SK-N-SH (cell line): ENCODE measurements at regions not wholly inside any gene's neighbourhood (a gene's known extent, or its start where the extent isn't known, plus 50 kb on each side); places are given as distances from the start of the nearest gene placed in this dataset.

Experiments
- EP300 ChIP-seq, 2 experiments: IDR thresholded peaks; 2 replicates each; pipeline versions ENCODE4 v1.4.0 to v1.6.1; 2012; ENCODE audit warnings: borderline replicate concordance in 1 of 2, low read depth in 1 of 2, low read length in 1 of 2
- EZH2phosphoT487 ChIP-seq: fragments of 200-600 bp; sonication (generic); IDR thresholded peaks from 2 replicates; pipeline ENCODE4 v1.6.1; 2017; ENCODE audit warnings: low read depth, mixed run types, mild to moderate bottlenecking, antibody characterized with exemption, moderate library complexity, borderline replicate concordance
- FOXJ3 ChIP-seq: sonication (generic); formaldehyde crosslinking; IDR thresholded peaks from 2 replicates; pipeline ENCODE4 v1.5.1; 2020; ENCODE audit warnings: mild to moderate bottlenecking, missing genetic modification reagents
- GABPA ChIP-seq: IDR thresholded peaks from 2 replicates; pipeline ENCODE4 v1.4.0; 2012; ENCODE audit warnings: low read depth, mild to moderate bottlenecking
- GATA2 ChIP-seq: sonication (generic); formaldehyde crosslinking; IDR thresholded peaks from 2 replicates; pipeline ENCODE4 v1.5.0; 2020; ENCODE audit warnings: mild to moderate bottlenecking, missing genetic modification reagents
- MXI1 ChIP-seq: IDR thresholded peaks from 2 replicates; pipeline ENCODE4 v1.6.1; 2012; ENCODE audit warnings: mild to moderate bottlenecking, low read depth, low read length, improper control_type of control experiment
- POLR2AphosphoS5 ChIP-seq: IDR thresholded peaks from 2 replicates; pipeline ENCODE4 v1.6.1; 2012; ENCODE audit warnings: low read depth, low read length
- RAD21 ChIP-seq: IDR thresholded peaks from 2 replicates; pipeline ENCODE4 v1.6.1; 2012; ENCODE audit warnings: mild to moderate bottlenecking, low read length
- TCF12 ChIP-seq: IDR thresholded peaks from 2 replicates; pipeline ENCODE4 v1.4.0; 2012
- YY1 ChIP-seq: IDR thresholded peaks from 2 replicates; pipeline ENCODE4 v1.4.0; 2012; ENCODE audit warnings: low read depth, mild to moderate bottlenecking
- TF ChIP-seq, protein P1 (sequence below): fragments of 200-600 bp; sonication (generic); IDR thresholded peaks from 2 replicates; pipeline ENCODE4 v1.6.1; 2017; ENCODE audit warnings: antibody characterized with exemption, mild to moderate bottlenecking, moderate library complexity
- TF ChIP-seq, protein P2 (sequence below): fragments of 150-350 bp; IDR thresholded peaks from 2 replicates; pipeline ENCODE4 v1.6.1; 2017; ENCODE audit warnings: antibody characterized with exemption, low read length, low read depth, borderline replicate concordance
- TF ChIP-seq, protein P3 (sequence below): IDR thresholded peaks from 2 replicates; pipeline ENCODE4 v1.4.0; 2012; ENCODE audit warnings: low read depth

DNA sequence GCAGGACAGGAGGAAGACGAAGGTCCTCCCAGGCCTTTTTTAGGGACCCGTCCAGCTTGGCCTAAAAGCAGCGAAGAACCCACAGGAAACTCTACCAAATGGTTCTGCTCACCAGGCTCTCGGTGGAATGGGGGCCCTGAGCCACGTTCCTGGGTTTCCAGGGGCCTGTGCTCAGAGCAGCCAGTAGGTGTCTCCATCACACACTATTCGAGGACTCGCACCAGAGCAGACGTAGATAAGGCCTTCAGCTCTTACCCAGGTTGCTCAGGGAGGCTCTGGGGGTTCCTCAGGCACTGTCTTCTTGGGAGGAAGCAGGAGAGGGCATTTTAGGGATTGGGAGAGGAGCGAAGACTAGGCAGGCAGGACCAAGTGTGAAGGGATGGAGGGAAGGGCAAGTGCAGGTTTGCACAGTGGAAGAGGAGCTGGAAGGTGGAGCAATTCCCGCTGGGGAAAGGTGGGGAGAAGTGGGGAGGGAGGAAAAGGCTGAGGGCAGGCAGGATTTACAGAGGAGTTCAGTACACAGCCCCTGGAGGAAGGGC lies 157.1 kb downstream of the RGS9 start:
- TF ChIP-seq, protein P1, sequence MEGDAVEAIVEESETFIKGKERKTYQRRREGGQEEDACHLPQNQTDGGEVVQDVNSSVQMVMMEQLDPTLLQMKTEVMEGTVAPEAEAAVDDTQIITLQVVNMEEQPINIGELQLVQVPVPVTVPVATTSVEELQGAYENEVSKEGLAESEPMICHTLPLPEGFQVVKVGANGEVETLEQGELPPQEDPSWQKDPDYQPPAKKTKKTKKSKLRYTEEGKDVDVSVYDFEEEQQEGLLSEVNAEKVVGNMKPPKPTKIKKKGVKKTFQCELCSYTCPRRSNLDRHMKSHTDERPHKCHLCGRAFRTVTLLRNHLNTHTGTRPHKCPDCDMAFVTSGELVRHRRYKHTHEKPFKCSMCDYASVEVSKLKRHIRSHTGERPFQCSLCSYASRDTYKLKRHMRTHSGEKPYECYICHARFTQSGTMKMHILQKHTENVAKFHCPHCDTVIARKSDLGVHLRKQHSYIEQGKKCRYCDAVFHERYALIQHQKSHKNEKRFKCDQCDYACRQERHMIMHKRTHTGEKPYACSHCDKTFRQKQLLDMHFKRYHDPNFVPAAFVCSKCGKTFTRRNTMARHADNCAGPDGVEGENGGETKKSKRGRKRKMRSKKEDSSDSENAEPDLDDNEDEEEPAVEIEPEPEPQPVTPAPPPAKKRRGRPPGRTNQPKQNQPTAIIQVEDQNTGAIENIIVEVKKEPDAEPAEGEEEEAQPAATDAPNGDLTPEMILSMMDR, result peak; percentile 93
- TF ChIP-seq FOXJ3, result no peak
- no peak for TF ChIP-seq YY1
- TF ChIP-seq TCF12, result no peak
- TF ChIP-seq GABPA, result no peak
- TF ChIP-seq, protein P2, sequence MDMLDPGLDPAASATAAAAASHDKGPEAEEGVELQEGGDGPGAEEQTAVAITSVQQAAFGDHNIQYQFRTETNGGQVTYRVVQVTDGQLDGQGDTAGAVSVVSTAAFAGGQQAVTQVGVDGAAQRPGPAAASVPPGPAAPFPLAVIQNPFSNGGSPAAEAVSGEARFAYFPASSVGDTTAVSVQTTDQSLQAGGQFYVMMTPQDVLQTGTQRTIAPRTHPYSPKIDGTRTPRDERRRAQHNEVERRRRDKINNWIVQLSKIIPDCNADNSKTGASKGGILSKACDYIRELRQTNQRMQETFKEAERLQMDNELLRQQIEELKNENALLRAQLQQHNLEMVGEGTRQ, result no peak
- TF ChIP-seq EP300 (IDR thresholded peaks at IDR 0.05; ENCODE audit: borderline replicate concordance in 1 of 2, low read depth in 1 of 2, low read length in 1 of 2), result no peak
- TF ChIP-seq RAD21, result peak; percentile 98
- TF ChIP-seq, protein P3, sequence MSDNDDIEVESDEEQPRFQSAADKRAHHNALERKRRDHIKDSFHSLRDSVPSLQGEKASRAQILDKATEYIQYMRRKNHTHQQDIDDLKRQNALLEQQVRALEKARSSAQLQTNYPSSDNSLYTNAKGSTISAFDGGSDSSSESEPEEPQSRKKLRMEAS, result peak; percentile 29; the same call in 1 of the 2 replicates
- TF ChIP-seq EZH2phosphoT487, result no peak
- TF ChIP-seq POLR2AphosphoS5, result no peak
- peak; percentile 78 for TF ChIP-seq GATA2 (CRISPR knock-in tag)
- TF ChIP-seq MXI1, result no peak
